ENCODE measurements at regions not wholly inside any gene's neighbourhood (a gene's known extent, or its start where the extent isn't known, plus 50 kb on each side); places are given as distances from the start of the nearest gene placed in this dataset.
"Not testable (repeated sequence)": the region's sequence is repeated elsewhere in the genome, so short reads cannot be mapped to it uniquely, and the experiment has no call there.

GRCh38 chr12:114817571-114818425 is 133.8 kb upstream of the TBX3 start:
- no peak for DNase-seq (ENCODE audit: low read depth in 2 of 2)

- DNase-seq (ENCODE audit: low read depth in 2 of 2), result no peak
Measured at GRCh38 chr12:114815026-114815795, 131.2 kb upstream of the TBX3 start.

- DNase-seq (ENCODE audit: low read depth in 2 of 2), result no peak
Measured at GRCh38 chr12:114812858-114813761, 129.1 kb upstream of the TBX3 start.

- no peak for DNase-seq (ENCODE audit: low read depth in 2 of 2)
Measured at GRCh38 chr12:114812384-114812783, 128.4 kb upstream of the TBX3 start.

- DNase-seq (ENCODE audit: low read depth in 2 of 2), result no peak
Measured at GRCh38 chr12:114809097-114809496, 125.1 kb upstream of the TBX3 start.

- not testable (repeated sequence) for DNase-seq (ENCODE audit: low read depth in 2 of 2)
Measured at GRCh38 chr12:114801381-114801780, 117.4 kb upstream of the TBX3 start.

- not testable (repeated sequence) for DNase-seq (ENCODE audit: low read depth in 2 of 2)
Measured at GRCh38 chr12:114800566-114800965, 116.6 kb upstream of the TBX3 start.

GRCh38 chr12:114799574-114800487 is 115.9 kb upstream of the TBX3 start:
- no peak for DNase-seq (ENCODE audit: low read depth in 2 of 2)

GRCh38 chr12:114794049-114794558 is 110.1 kb upstream of the TBX3 start:
- no peak for DNase-seq (ENCODE audit: low read depth in 2 of 2)

- DNase-seq (ENCODE audit: low read depth in 2 of 2), result no peak
Measured at GRCh38 chr12:114790276-114790675, 106.3 kb upstream of the TBX3 start.

- DNase-seq (ENCODE audit: low read depth in 2 of 2), result no peak
Measured at GRCh38 chr12:114789821-114790220, 105.8 kb upstream of the TBX3 start.

GRCh38 chr12:114789276-114789675 is 105.3 kb upstream of the TBX3 start:
- DNase-seq (ENCODE audit: low read depth in 2 of 2), result no peak

- DNase-seq (ENCODE audit: low read depth in 2 of 2), result no peak
Measured at GRCh38 chr12:114784526-114784925, 100.6 kb upstream of the TBX3 start.

GRCh38 chr12:114783089-114783618 is 99.2 kb upstream of the TBX3 start:
- no peak for DNase-seq (ENCODE audit: low read depth in 2 of 2)

GRCh38 chr12:114780746-114781399 is 96.9 kb upstream of the TBX3 start:
- DNase-seq (ENCODE audit: low read depth in 2 of 2), result no peak

- no peak for DNase-seq (ENCODE audit: low read depth in 2 of 2)
Measured at GRCh38 chr12:114779647-114780046, 95.7 kb upstream of the TBX3 start.

GRCh38 chr12:114779186-114779585 is 95.2 kb upstream of the TBX3 start:
- no peak for DNase-seq (ENCODE audit: low read depth in 2 of 2)

GRCh38 chr12:114776731-114777442 is 92.9 kb upstream of the TBX3 start:
- no peak for DNase-seq (ENCODE audit: low read depth in 2 of 2)

GRCh38 chr12:114774699-114775098 is 90.7 kb upstream of the TBX3 start:
- no peak for DNase-seq (ENCODE audit: low read depth in 2 of 2)

Measured in stimulated activated CD4-positive, alpha-beta T cell treated with anti-CD3 and anti-CD28 coated beads, Interleukin-15, amount 100 ng/mL, for 48 hours (primary cell).